ENCODE measurements at regions not wholly inside any gene's neighbourhood (a gene's known extent, or its start where the extent isn't known, plus 50 kb on each side); places are given as distances from the start of the nearest gene placed in this dataset.

DNA sequence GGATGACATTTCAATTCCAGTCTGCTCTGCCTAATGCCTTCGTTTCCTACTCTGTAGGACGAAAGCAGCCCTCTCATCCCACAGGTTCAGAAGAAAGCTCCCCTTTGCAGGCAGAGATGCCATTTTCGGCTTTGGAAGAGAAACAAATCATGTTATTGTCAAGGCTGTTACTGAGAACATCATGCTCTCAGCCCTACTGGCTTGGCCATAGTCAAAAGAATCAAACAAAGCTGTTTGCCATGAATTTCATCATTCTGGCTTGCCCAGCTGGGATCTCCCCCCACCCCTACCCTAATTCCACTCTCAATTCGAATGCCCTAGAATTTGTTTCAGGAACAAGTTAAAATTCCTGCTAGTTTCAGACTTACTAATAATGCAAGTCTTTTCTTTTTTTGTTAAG lies 162.3 kb upstream of the SERP2 start:
- DNase-seq (ENCODE audit: low read depth), result no peak

- DNase-seq (ENCODE audit: low read depth), result no peak
Observed at GRCh38 chr13:44211704-44212346, 161.8 kb upstream of the SERP2 start.

DNA sequence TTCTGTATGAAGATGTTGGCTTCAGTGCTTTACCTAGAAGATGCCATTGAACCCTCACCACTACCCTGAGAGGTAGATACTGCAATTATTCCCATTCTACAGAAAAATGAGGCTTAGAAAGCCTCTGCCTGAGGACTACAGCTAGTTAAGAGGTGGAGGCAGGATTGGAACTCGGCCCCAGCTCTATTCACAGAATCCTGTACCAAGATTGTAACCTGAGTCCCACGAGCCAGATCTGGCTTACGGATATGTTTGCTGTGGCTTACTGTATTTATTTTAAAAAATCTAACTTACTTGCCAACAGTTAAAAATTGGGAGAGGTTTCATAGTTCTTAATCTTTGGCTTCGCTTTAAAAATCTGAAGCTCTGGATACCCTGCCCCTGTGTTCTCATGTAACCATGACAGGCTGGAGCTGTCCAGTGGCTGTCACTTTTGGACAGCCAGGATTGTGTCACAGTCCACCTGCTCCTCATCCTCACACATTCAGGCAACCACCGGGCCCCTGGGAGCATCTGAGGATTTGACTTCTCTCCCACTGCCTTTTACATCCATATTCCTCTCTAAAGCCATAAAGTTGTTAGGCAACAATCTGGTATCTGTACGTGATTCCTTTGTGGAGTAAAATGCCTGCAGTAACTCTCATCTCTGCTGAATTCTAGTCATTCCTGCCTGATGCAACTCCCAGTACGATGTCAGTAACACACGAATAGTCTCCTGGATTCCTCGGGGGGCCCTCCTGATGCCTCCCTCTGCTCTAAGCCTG lies 160.8 kb upstream of the SERP2 start:
- DNase-seq (ENCODE audit: low read depth), result peak; percentile 27

GRCh38 chr13:44218501-44219240 lies 155.0 kb upstream of the SERP2 start:
- no peak for DNase-seq (ENCODE audit: low read depth)

- no peak for DNase-seq (ENCODE audit: low read depth)
Observed at GRCh38 chr13:44219577-44220548, 153.8 kb upstream of the SERP2 start.

DNA sequence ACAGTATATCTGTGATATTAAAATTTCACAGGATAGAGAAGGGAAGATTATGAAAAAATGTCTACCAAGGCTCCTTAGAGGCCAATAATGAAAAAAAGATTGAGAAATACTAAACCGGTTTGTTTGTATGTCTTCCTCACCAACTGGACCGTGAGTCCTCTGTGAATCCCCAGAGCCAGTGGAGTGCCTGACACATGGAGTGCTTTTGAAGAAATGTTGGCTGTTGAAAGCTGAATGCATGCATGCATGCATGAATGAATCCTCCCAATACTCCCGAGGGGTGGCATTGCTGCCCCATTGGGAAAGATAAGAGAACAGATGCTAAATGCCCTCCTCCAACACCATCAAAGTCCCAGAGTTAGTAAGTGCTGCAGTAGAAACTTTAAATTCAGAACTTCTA lies 152.7 kb upstream of the SERP2 start:
- DNase-seq (ENCODE audit: low read depth), result no peak

GRCh38 chr13:44221657-44222056 lies 152.0 kb upstream of the SERP2 start:
- no peak for DNase-seq (ENCODE audit: low read depth)

DNA sequence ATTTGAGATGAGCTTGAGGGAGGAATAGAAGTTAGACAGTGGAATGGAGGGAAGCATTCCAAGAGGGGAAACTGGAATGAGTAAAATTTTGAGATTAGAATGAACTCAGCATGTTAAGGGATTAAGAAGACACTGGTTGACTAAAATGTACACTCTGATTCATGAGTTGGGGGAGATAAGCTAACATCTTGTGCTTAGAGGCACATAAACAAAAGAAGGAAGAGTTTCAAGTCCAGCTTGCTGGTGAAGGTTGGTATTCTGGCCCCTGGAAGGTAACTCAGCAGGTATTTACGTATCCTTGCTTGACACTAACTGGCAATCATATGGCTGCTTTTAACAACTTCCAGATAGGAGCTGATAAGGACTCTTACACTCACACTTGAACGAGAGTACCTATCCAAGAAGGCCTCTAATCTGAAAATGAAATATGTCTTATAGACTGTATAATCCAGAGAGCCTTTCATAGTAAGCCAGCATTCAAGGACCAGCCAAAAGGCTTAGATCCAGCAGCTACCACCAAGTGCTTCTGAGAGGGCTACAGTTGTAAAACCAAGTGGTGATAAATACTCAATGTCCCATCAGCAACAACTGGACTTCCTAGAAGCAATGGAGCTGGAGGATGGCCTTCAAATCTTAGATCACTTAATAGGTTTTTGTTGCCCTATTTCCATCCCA lies 149.7 kb upstream of the SERP2 start:
- no peak for DNase-seq (ENCODE audit: low read depth)

DNA sequence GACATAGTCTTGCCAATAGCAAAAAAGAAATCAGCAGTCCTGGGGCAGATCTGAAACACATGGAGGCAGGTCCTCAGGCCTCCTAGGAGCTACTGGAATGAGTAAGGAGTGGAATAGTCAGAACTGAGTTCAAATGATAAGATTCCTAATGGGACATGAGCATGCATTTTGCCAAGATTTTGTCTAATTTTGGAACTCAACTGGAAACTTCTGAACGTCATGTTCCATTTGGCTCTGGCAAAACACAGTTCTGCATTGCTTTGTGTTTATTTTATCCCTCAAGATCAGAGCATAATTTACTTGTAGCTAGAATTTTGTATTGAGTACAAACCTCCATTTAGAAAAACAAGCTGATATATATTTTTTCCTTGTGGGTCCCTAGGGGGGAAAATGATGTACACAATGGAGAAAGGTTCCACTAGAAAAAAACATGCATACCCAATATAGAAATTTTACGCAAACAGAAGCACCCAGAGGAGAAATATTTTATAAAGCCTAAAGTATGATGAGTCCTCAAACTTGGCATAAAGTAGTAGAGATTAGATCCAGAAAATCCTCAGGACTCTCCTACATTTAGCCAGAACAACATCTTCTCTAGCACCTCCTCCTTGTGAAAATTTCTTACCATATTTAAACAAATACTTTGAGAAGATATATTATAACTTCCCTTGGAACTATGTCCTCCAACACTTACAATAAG lies 149.0 kb upstream of the SERP2 start:
- no peak for DNase-seq (ENCODE audit: low read depth)

DNA sequence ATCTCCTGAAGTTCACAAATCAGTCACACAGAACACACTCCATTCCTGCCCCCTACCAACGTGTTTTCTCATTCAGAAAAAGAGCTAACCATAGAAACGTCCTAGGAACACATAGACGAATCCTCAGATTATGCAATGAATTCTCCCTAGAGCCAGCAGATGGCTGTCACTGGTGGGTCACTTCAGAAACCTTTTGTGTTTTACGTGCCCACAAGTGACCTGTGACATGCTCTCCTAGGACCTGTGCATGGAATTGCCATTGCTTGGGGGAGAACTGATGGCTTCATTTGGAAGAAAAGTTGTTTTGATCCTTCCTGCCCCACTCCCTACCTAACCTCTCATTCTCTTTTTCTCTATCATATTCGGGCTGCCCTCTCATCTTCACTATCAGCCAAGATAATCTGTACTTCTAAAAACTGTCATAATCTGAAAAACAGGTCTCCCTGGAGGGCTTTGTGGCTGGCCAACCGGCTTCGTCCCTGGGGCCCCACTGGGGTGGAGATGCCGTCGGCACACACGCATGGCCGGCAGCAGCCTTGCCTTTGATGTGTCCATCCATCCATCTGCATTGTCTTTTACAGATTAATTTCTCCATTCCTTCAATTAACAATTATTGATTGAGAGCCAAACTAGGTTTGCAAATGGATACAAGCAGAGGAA lies 144.1 kb upstream of the SERP2 start:
- no peak for DNase-seq (ENCODE audit: low read depth)

DNA sequence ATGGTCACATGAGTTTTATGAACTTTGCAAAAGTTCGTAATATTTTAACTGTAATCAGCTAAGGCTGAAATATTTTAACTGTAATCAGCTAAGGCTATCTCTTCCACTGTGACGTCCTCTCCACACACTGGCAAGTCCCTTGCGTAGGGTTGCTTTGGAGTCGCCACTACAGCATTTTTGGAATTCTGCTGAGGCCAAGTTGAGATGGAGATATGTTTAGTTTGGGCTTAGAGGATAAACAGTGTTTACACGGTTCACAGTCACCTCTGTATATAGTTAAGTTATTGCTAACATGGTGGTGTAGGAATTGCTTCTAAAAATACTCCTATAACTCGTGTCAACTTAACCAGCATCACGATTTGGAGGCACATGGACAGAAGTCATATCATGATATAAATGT lies 143.6 kb upstream of the SERP2 start:
- no peak for DNase-seq (ENCODE audit: low read depth)

- no peak for DNase-seq (ENCODE audit: low read depth)
Observed at GRCh38 chr13:44230736-44231135, 142.9 kb upstream of the SERP2 start.

DNA sequence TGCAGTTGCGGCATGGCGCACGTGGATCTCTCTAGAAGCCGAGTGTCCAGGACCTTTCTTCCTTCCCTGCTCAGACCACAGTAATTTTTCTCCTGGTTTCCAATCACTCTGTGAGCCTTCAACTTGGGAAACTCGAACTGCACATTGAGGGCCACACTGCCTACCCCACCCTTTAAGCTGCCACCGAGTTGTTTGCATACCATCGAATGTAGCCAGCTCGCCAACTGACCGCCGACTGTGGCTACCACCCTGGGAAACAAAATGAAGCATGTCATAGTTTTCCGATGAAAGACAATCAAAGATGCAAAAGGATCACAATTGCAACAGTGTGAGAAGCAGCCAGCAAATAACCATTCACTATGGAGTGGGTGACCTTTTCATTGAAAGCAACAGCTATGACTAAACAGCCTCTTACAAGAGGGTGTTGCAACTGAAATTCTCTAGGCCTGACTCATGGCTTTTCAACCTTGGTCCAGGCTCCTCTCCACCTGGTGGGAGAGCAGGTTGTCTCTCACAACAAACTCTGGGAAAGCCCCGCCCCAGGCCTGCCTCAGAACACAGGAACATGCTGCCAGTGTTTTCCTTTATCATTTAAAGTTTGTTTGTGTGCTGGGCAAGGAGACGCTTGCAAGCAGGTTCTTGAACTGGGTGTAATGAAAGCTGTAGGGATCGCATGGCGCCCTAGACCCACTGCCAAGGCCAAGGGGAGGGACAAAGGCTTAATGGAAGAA lies 141.7 kb upstream of the SERP2 start:
- DNase-seq (ENCODE audit: low read depth), result peak; percentile 60

DNA sequence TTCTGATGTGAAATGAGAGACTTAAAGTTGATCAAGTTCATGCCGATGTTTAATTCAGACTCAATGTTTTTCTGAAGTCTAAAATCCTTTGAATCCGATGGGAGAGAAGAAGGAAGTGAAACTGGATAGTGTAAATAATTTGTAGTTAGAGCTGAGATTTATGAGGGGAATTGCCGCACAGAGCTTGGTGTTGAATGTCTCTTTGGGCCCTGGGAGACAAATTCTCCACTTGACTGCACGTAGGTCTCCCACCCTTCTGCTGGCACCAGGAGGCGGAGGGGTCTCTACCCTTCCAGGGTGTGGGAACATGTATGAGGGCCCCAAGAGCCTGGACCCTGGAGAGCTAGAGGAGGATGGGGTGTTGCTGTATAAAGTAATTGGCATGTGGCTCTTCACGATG lies 140.8 kb upstream of the SERP2 start:
- no peak for DNase-seq (ENCODE audit: low read depth)

DNA sequence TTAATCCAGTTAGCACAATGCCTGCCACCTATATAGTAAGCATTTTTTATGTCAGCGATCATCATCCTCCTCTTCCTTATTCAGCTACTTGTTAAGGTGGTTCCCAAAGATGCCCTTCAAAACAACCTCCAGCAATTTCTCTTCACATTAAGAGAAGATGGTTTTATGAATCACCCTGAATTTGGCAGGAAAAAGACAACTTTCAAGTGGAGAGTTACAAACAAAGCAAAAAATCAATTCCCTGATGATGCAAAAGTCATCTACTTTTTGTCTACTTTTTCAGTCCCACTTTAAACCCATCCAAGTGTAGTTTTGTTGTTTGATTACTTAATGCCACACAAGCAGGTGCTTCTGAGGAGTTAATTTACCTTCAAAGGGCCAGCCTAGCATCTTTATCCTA lies 139.1 kb upstream of the SERP2 start:
- no peak for DNase-seq (ENCODE audit: low read depth)

- DNase-seq (ENCODE audit: low read depth), result no peak
Observed at GRCh38 chr13:44236370-44236769, 137.3 kb upstream of the SERP2 start.

DNA sequence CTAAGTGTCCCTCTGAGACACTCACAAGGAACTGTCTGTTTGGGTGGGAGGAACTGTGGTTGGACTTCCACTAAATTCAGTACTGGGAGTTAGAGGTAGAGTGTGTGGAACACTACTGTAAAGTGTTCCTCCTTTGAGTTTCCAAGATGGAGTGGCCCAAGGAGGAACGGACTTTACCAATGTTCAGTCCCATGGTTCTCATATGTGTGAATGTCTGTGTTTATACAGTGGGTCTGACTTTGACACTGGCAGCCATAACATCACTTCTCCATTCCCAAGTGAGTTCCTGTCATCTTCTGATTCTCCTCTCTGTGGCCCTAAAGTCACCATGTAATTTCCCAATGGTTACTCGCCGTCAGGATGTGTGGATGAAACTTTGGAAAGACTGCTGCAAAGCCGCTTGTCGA lies 136.8 kb upstream of the SERP2 start:
- no peak for DNase-seq (ENCODE audit: low read depth)

DNA sequence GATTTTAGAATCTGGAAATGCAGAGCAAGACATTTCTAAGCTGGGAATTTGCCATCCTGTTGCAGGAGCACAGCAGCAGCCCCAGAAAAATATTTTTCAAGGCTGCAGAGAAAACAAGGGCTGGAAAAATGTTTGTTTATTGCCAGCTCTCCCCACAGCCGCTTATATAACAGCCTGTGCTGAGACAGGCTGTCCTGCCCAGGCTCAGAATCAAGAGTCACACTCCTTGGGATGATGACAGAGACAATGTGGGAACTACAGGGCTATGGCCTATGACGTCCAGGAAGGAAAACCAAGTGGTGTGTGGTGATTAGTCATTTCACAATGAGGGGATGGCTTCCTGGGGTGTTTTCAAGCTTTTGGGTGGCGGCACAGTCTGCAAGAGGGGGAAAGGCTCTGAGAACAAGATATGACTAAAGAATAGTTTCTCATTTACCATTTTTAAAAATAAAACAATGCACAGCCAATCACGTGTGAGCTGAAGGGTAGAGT lies 136.3 kb upstream of the SERP2 start:
- DNase-seq (ENCODE audit: low read depth), result peak; percentile 64
